Activated T-helper 1 cell treated with anti-CD3 and anti-CD28 coated beads, Interleukin-12 subunit alpha, Interleukin-12 subunit beta, Interleukin-2, Interleukin-4 antibody, amounts not matched to agents 30 ng/mL and 10 ng/mL and 1 ng/mL, durations not matched to agents 14 hours and 24 hours and 36 hours (primary cell): ENCODE measurements at regions not wholly inside any gene's neighbourhood (a gene's known extent, or its start where the extent isn't known, plus 50 kb on each side); places are given as distances from the start of the nearest gene placed in this dataset.
A peak's percentile ranks its signal among the peaks of the same experiment; 100 is the strongest.

Source experiments
- DNase-seq: peaks from one replicate; pipeline ENCODE4 v3.0.0; 2021; ENCODE audit warnings: low spot score
- H3K27ac Mint-ChIP-seq: one replicate; pipeline ENCODE4 v1.8.0; 2021; ENCODE audit warnings: mild to moderate bottlenecking, mixed read lengths
- H3K27me3 Mint-ChIP-seq: one replicate; pipeline ENCODE4 v1.8.0; 2022; ENCODE audit warnings: mild to moderate bottlenecking, moderate library complexity, mixed read lengths; ENCODE audit not compliant: insufficient read depth
- H3K36me3 Mint-ChIP-seq: one replicate; pipeline ENCODE4 v1.8.0; 2021; ENCODE audit warnings: low read depth, mixed read lengths
- H3K4me1 Mint-ChIP-seq: one replicate; pipeline ENCODE4 v1.8.0; 2021; ENCODE audit warnings: low read depth, mixed read lengths
- H3K4me3 Mint-ChIP-seq: one replicate; pipeline ENCODE4 v1.8.0; 2021; ENCODE audit warnings: mild to moderate bottlenecking, moderate library complexity, mixed read lengths
- H3K9me3 Mint-ChIP-seq: one replicate; pipeline ENCODE4 v1.8.0; 2021; ENCODE audit warnings: mixed read lengths
- intact Hi-C: fragments of 100-400 bp; cut with micrococcal nuclease; formaldehyde crosslinking; loops from one replicate; pipeline ENCODE4 v1.15.1; 2024

DNA sequence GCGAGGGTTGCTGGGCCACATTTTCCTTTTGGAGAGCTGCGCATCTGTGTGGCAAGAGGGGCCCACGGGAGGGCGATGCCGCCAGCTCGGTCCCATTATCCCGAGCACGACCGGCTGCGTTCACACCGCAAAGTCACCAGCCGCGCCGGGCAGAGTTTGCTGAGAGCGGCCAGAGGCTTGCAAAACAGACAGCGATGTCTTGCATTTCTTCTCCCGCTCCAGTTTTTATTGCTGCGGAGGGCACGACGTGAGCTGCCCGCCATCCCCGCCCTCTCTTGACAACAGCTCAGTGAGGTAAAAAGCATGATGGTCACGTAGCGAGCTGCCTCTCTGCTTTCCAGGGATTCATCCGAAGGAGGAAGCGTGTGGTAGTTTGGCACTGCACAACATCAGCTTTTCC is 102.1 kb upstream of the TENM3 start:
- no peak overlapping the region for H3K4me3 Mint-ChIP-seq
- DNase-seq: no peak
- intact Hi-C loops: no loop called here
- H3K27ac Mint-ChIP-seq: no peak overlapping the region
- H3K27me3 Mint-ChIP-seq: peaks cover 72% of the 10 kb centered on the region
- H3K36me3 Mint-ChIP-seq: no peaks in the 10 kb centered on the region
- no peaks in the 10 kb centered on the region for H3K9me3 Mint-ChIP-seq
- peaks cover 16% of the 10 kb centered on the region for H3K4me1 Mint-ChIP-seq

- no peak for DNase-seq
- no peak overlapping the region for H3K4me3 Mint-ChIP-seq
- H3K36me3 Mint-ChIP-seq: no peaks in the 10 kb centered on the region
- no peak overlapping the region for H3K27ac Mint-ChIP-seq
- peaks cover 16% of the 10 kb centered on the region for H3K4me1 Mint-ChIP-seq
- no peaks in the 10 kb centered on the region for H3K9me3 Mint-ChIP-seq
- intact Hi-C loops: no loop called here
- peaks cover 73% of the 10 kb centered on the region for H3K27me3 Mint-ChIP-seq
Observed at GRCh38 chr4:182142176-182143085, 100.8 kb upstream of the TENM3 start.

DNA sequence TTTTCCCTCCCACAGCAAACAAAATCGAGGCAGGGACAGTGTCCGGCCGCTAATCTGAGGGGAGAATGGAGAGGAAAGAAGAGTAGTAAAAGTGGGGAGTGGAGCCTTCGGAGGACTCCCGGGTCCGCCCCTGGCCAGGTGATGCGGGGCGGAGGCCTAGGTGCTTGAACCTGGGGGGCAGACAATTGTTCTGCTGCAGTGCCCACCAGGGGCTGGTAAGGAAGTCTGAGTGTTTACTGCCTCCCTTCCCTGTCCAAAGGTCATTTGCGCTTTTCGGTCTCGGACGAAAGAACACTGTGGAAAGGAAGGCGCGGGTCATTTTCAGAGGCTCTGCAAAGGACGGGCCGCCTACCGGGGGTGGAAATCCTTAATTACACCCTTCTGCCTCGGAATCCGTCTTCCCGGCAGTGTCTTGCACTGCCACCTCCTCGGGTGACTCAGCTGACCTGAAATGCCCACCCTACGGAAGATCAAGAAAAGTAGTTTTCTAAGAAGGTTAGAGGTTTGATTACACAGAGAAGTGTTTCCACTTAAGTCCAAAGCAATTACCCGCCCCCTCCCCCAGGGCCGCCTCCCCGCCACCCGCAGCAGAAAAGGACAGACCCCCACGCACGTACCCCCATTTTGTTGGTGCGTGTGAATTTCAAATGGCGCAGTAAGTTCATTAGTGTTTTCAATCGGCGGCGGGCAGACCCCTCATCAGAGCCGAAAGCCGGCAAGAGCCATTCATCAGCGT is 99.9 kb upstream of the TENM3 start:
- intact Hi-C loops: no loop called here
- peak overlapping the region; percentile 70 for H3K4me3 Mint-ChIP-seq
- peaks cover 16% of the 10 kb centered on the region for H3K4me1 Mint-ChIP-seq
- H3K27me3 Mint-ChIP-seq: peaks cover 71% of the 10 kb centered on the region
- no peaks in the 10 kb centered on the region for H3K36me3 Mint-ChIP-seq
- DNase-seq: no peak
- H3K27ac Mint-ChIP-seq: peak overlapping the region; percentile 44
- H3K9me3 Mint-ChIP-seq: no peaks in the 10 kb centered on the region

GRCh38 chr4:182143822-182144625 is 99.2 kb upstream of the TENM3 start:
- Mint-ChIP-seq H3K9me3 (no peaks in the 10 kb centered on the region), H3K27ac (peak overlapping the region; percentile 44), H3K27me3 (peaks cover 63% of the 10 kb centered on the region), H3K36me3 (no peaks in the 10 kb centered on the region), H3K4me1 (peaks cover 16% of the 10 kb centered on the region), H3K4me3 (peak overlapping the region; percentile 70)
- no peak for DNase-seq
- intact Hi-C loops: no loop called here

- peak overlapping the region; percentile 72 for H3K4me3 Mint-ChIP-seq
- intact Hi-C loops: loop anchor here (5.0 kb wide), 1 partner anchor 303 kb away; no protein-coding TSS in a partner anchor
- H3K9me3 Mint-ChIP-seq: no peaks in the 10 kb centered on the region
- H3K4me1 Mint-ChIP-seq: peaks cover 16% of the 10 kb centered on the region
- no peak for DNase-seq
- peaks cover 57% of the 10 kb centered on the region for H3K27me3 Mint-ChIP-seq
- no peaks in the 10 kb centered on the region for H3K36me3 Mint-ChIP-seq
- no peak overlapping the region for H3K27ac Mint-ChIP-seq
Observed at GRCh38 chr4:182144626-182145333, 98.4 kb upstream of the TENM3 start.

- no peak overlapping the region for H3K27ac Mint-ChIP-seq
- H3K4me3 Mint-ChIP-seq: peak overlapping the region; percentile 72
- no peaks in the 10 kb centered on the region for H3K9me3 Mint-ChIP-seq
- no peak for DNase-seq
- peaks cover 52% of the 10 kb centered on the region for H3K27me3 Mint-ChIP-seq
- no peaks in the 10 kb centered on the region for H3K36me3 Mint-ChIP-seq
- peaks cover 16% of the 10 kb centered on the region for H3K4me1 Mint-ChIP-seq
- intact Hi-C loops: loop anchor here (5.0 kb wide), 1 partner anchor 302 kb away; no protein-coding TSS in a partner anchor
Observed at GRCh38 chr4:182145334-182145905, 97.8 kb upstream of the TENM3 start.

GRCh38 chr4:182147391-182147790 is 95.8 kb upstream of the TENM3 start:
- Mint-ChIP-seq H3K27ac (no peak overlapping the region), H3K27me3 (peaks cover 35% of the 10 kb centered on the region), H3K9me3 (no peaks in the 10 kb centered on the region)

DNA sequence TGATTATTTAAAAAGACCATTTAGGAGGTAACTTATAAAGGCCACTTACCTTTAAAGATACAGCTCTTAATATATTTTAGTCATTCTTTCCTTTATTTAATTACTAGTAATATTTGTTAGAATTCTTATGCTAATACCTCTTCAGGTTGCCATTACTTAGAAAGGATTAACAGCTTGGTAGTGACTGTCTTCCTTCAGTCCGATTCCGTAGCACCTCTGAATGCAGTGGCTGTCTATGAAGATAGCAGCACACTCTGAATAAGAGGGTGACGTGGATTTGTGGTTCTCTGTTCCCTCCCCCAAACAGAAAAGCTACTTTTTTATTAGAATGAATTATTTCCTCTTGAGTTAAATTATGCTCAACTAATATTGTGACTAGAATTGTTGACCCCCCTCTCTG is 92.6 kb upstream of the TENM3 start:
- no peak overlapping the region for H3K4me3 Mint-ChIP-seq
- intact Hi-C loops: no loop called here

More at GRCh38 chr4:182147391-182147790, 95.8 kb upstream of the TENM3 start:
- Mint-ChIP-seq H3K4me3 (no peak overlapping the region), H3K4me1 (peaks cover 16% of the 10 kb centered on the region), H3K36me3 (no peaks in the 10 kb centered on the region)
- intact Hi-C loops: loop anchor here (5.0 kb wide), 1 partner anchor 300 kb away; no protein-coding TSS in a partner anchor
- DNase-seq: no peak

GRCh38 chr4:182155806-182156205 is 87.4 kb upstream of the TENM3 start:
- H3K4me1 Mint-ChIP-seq: no peaks in the 10 kb centered on the region
- peaks cover 3% of the 10 kb centered on the region for H3K27me3 Mint-ChIP-seq
- DNase-seq: no peak
- intact Hi-C loops: no loop called here
- H3K9me3 Mint-ChIP-seq: no peaks in the 10 kb centered on the region
- H3K36me3 Mint-ChIP-seq: no peaks in the 10 kb centered on the region
- no peak overlapping the region for H3K27ac Mint-ChIP-seq
- no peak overlapping the region for H3K4me3 Mint-ChIP-seq

More for the DNA sequence above, 92.6 kb upstream of the TENM3 start:
- no peak for DNase-seq
- no peaks in the 10 kb centered on the region for H3K4me1 Mint-ChIP-seq
- H3K27me3 Mint-ChIP-seq: peaks cover 14% of the 10 kb centered on the region
- H3K36me3 Mint-ChIP-seq: no peaks in the 10 kb centered on the region
- no peaks in the 10 kb centered on the region for H3K9me3 Mint-ChIP-seq
- no peak overlapping the region for H3K27ac Mint-ChIP-seq

GRCh38 chr4:182163180-182163579 is 80.0 kb upstream of the TENM3 start:
- H3K4me3 Mint-ChIP-seq: no peak overlapping the region
- no peaks in the 10 kb centered on the region for H3K36me3 Mint-ChIP-seq
- DNase-seq: no peak
- no peaks in the 10 kb centered on the region for H3K9me3 Mint-ChIP-seq
- intact Hi-C loops: no loop called here
- no peak overlapping the region for H3K27ac Mint-ChIP-seq
- no peaks in the 10 kb centered on the region for H3K4me1 Mint-ChIP-seq
- H3K27me3 Mint-ChIP-seq: no peaks in the 10 kb centered on the region

DNA sequence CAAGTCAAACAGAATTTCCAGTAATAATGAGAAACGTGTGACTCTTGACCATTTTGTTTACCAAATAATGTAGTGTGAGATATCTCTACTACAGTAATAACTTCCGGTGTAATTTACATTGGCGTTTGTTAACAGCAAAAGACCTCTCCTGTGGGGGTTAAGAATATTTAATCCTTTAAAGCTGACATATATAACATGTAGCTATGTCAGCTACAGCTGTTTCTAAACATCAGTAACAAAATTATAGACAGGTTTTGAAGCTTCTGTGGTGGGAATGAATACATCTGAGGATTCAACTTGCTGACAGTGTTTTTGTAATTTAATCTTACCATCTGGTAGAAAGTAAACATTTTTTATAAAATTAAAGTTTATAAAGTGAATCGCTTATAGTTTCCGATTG is 73.6 kb upstream of the TENM3 start:
- Mint-ChIP-seq H3K27ac (no peak overlapping the region), H3K4me1 (no peaks in the 10 kb centered on the region), H3K36me3 (no peaks in the 10 kb centered on the region), H3K4me3 (no peak overlapping the region), H3K9me3 (no peaks in the 10 kb centered on the region), H3K27me3 (peaks cover 2% of the 10 kb centered on the region)
- intact Hi-C loops: no loop called here
- DNase-seq: no peak

DNA sequence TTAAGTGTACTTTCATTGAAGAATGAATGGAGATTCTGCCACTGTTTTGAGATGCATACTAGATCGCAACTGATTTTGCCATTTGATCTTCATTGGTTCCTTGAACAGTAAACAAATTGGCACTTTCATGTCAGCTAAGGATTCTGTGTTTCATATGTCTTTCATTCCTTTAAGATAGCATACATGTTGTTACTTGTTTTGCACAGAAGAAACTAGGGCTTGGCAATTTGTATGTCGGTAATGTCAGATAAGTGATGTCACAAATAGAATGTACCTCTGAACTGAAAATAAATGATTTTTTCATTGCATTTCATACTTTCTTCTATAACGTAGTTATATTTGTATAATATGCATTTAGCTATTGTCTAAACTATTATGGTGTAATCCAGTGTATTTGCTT is 73.2 kb upstream of the TENM3 start:
- H3K4me1 Mint-ChIP-seq: no peaks in the 10 kb centered on the region
- H3K27me3 Mint-ChIP-seq: peaks cover 2% of the 10 kb centered on the region
- H3K9me3 Mint-ChIP-seq: no peaks in the 10 kb centered on the region
- no peak for DNase-seq
- no peak overlapping the region for H3K27ac Mint-ChIP-seq
- no peak overlapping the region for H3K4me3 Mint-ChIP-seq
- no peaks in the 10 kb centered on the region for H3K36me3 Mint-ChIP-seq
- intact Hi-C loops: no loop called here
